ENCODE measurements at regions not wholly inside any gene's neighbourhood (a gene's known extent, or its start where the extent isn't known, plus 50 kb on each side); places are given as distances from the start of the nearest gene placed in this dataset.
"Not testable (repeated sequence)": the region's sequence is repeated elsewhere in the genome, so short reads cannot be mapped to it uniquely, and the experiment has no call there.

GRCh38 chr2:6196449-6196848, 504.3 kb downstream of the SOX11 start:
- H3K4me1 ChIP-seq, result no peaks in the 10 kb centered on the region
- H3K27ac ChIP-seq, result no peak overlapping the region
- H3K36me3 Mint-ChIP-seq, result peaks cover 5% of the 10 kb centered on the region
- no peak overlapping the region for H3K27ac Mint-ChIP-seq
- no peaks in the 10 kb centered on the region for H4K20me1 ChIP-seq (ENCODE audit: low read depth)
- H3K79me2 ChIP-seq (ENCODE audit: low read depth), result no peaks in the 10 kb centered on the region
- no peaks in the 10 kb centered on the region for H3K4me1 Mint-ChIP-seq
- peaks cover 2% of the 10 kb centered on the region for H3K27me3 Mint-ChIP-seq (ENCODE audit: insufficient read depth, low read depth)
- peak overlapping the region; percentile 59 for H2AFZ ChIP-seq (replicated peaks)
- no peaks in the 10 kb centered on the region for H3K27me3 ChIP-seq
- H3K4me2 ChIP-seq, result no peak overlapping the region
- DNase-seq (ENCODE audit: low spot score), result no peak
- no peak for TF ChIP-seq EZH2phosphoT487 (IDR thresholded peaks at IDR 0.05)
- no peak for TF ChIP-seq EZH2 (IDR thresholded peaks at IDR 0.05)
- no peak for TF ChIP-seq CTCF (IDR thresholded peaks at IDR 0.05)
- no peak overlapping the region for H3K4me3 Mint-ChIP-seq
- H3F3A ChIP-seq (ENCODE audit: low read depth), result no peaks in the 10 kb centered on the region
- no peak overlapping the region for H3K4me3 ChIP-seq
- H3K9ac ChIP-seq, result no peak overlapping the region
- H3K9me3 ChIP-seq (ENCODE audit: low read depth), result no peaks in the 10 kb centered on the region
- H3K9me3 Mint-ChIP-seq, result peaks cover 30% of the 10 kb centered on the region
- H3K36me3 ChIP-seq, result no peaks in the 10 kb centered on the region

GRCh38 chr2:6198370-6198919, 506.3 kb downstream of the SOX11 start:
- H3K36me3 ChIP-seq; H3K79me2 ChIP-seq (ENCODE audit: low read depth); H3K4me3 ChIP-seq; H3K27ac ChIP-seq; H3K4me2 ChIP-seq; H4K20me1 ChIP-seq (ENCODE audit: low read depth); H3K9ac ChIP-seq; H3K4me1 Mint-ChIP-seq; H3K4me3 Mint-ChIP-seq; DNase-seq (ENCODE audit: low spot score); H3K27ac Mint-ChIP-seq; H3F3A ChIP-seq (ENCODE audit: low read depth); H3K9me3 ChIP-seq (ENCODE audit: low read depth); H3K27me3 Mint-ChIP-seq (ENCODE audit: insufficient read depth, low read depth); H3K36me3 Mint-ChIP-seq; H3K4me1 ChIP-seq; H2AFZ ChIP-seq (replicated peaks); H3K27me3 ChIP-seq: not testable (repeated sequence)
- peaks cover 30% of the 10 kb centered on the region for H3K9me3 Mint-ChIP-seq

GRCh38 chr2:6202756-6203155, 510.6 kb downstream of the SOX11 start:
- TF ChIP-seq EZH2phosphoT487 (IDR thresholded peaks at IDR 0.05) (no peak), EZH2 (IDR thresholded peaks at IDR 0.05) (no peak), CTCF (IDR thresholded peaks at IDR 0.05) (no peak)
- peaks cover 3% of the 10 kb centered on the region for H3K36me3 Mint-ChIP-seq
- peaks cover 21% of the 10 kb centered on the region for H3K9me3 Mint-ChIP-seq

GRCh38 chr2:6203291-6203959, 511.2 kb downstream of the SOX11 start:
- H3F3A ChIP-seq (ENCODE audit: low read depth), result no peaks in the 10 kb centered on the region
- Mint-ChIP-seq H3K9me3 (peaks cover 14% of the 10 kb centered on the region), H3K27me3 (ENCODE audit: insufficient read depth, low read depth) (peaks cover 2% of the 10 kb centered on the region), H3K27ac (peak overlapping the region; percentile 84), H3K4me1 (peaks cover 11% of the 10 kb centered on the region), H3K4me3 (no peak overlapping the region), H3K36me3 (peaks cover 2% of the 10 kb centered on the region)
- H4K20me1 ChIP-seq (ENCODE audit: low read depth), result no peaks in the 10 kb centered on the region
- H3K27ac ChIP-seq, result no peak overlapping the region
- H3K27me3 ChIP-seq, result no peaks in the 10 kb centered on the region
- TF ChIP-seq CTCF (IDR thresholded peaks at IDR 0.05) (no peak), EZH2 (IDR thresholded peaks at IDR 0.05) (no peak), EZH2phosphoT487 (IDR thresholded peaks at IDR 0.05) (no peak)
- H3K4me1 ChIP-seq, result peaks cover 7% of the 10 kb centered on the region
- no peaks in the 10 kb centered on the region for H3K9me3 ChIP-seq (ENCODE audit: low read depth)
- H3K79me2 ChIP-seq (ENCODE audit: low read depth), result no peaks in the 10 kb centered on the region
- DNase-seq (ENCODE audit: low spot score), result no peak
- H3K4me2 ChIP-seq, result no peak overlapping the region
- no peak overlapping the region for H3K9ac ChIP-seq
- no peak overlapping the region for H3K4me3 ChIP-seq
- H2AFZ ChIP-seq (replicated peaks), result no peak overlapping the region
- H3K36me3 ChIP-seq, result no peaks in the 10 kb centered on the region

More at GRCh38 chr2:6202756-6203155, 510.6 kb downstream of the SOX11 start:
- H3K9me3 ChIP-seq (ENCODE audit: low read depth), result no peaks in the 10 kb centered on the region
- H3K4me3 ChIP-seq, result no peak overlapping the region
- H2AFZ ChIP-seq (replicated peaks), result peak overlapping the region; percentile 66
- Mint-ChIP-seq H3K27ac (no peak overlapping the region), H3K27me3 (ENCODE audit: insufficient read depth, low read depth) (peaks cover 2% of the 10 kb centered on the region), H3K4me3 (no peak overlapping the region), H3K4me1 (peaks cover 11% of the 10 kb centered on the region)
- DNase-seq (ENCODE audit: low spot score), result no peak
- H3K9ac ChIP-seq, result no peak overlapping the region
- no peak overlapping the region for H3K4me2 ChIP-seq
- no peaks in the 10 kb centered on the region for H3K27me3 ChIP-seq
- H3F3A ChIP-seq (ENCODE audit: low read depth), result no peaks in the 10 kb centered on the region
- no peaks in the 10 kb centered on the region for H3K36me3 ChIP-seq
- H3K4me1 ChIP-seq, result peaks cover 7% of the 10 kb centered on the region
- H3K79me2 ChIP-seq (ENCODE audit: low read depth), result no peaks in the 10 kb centered on the region
- no peak overlapping the region for H3K27ac ChIP-seq
- no peaks in the 10 kb centered on the region for H4K20me1 ChIP-seq (ENCODE audit: low read depth)

Data from neural progenitor cell (in vitro differentiated cells).